ENCODE measurements at regions not wholly inside any gene's neighbourhood (a gene's known extent, or its start where the extent isn't known, plus 50 kb on each side); places are given as distances from the start of the nearest gene placed in this dataset.

- DNase-seq: no peak
Measured at GRCh38 chr3:159770998-159771397, 217.6 kb upstream of the IL12A start.

DNA sequence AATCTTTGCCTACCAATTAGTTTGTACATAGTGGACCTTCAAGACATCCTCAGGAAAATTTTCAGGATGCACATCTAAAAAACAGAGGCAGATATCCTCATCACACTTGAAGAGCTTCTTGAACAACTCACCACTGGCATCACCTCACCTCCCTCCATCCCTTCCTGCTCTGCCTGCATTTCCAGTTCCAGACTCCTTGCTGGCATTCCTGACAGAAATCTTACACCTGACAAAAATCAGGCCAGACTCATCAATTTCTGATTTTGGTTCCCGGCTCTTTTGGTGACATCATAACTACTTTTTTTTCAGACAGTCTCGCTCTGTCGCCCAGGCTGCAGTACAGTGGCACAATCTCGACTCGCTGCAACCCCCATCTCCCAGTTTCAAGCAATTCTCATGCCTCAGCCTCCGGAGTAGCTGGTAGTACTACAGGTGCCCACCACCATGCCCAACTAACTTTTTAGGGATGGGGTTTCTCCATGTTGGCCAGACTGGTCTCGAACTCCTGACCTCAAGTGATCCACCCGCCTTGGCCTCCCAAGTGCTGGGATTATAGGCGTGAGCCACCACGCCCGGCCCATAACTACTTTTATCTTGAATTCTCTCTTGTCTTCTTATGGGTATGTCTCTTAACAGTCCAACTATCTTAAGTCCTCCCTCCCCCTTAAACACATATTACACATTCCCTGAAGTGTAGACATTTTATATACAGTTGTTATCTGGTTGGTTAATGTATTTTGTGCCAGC is 216.6 kb upstream of the IL12A start:
- DNase-seq: no peak

DNA sequence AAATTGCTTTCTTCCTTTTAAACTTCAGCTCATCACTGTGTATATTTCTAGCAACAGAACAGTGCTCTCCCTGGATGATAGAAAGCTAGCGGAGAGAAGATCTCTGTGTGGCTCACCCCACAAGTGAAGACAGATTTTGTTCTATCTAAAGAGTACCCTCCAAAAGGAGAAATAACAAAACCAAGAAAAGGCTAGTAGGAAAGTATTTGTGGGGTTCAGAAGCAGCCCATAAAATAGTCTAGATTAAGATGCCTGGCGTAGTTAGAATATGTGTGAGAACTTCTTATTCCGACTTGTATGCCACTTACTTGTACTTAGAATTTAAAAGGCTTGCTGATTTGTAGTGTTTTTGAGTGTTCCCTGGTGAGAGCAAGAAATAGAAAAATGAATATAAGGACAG is 214.9 kb upstream of the IL12A start:
- no peak for DNase-seq

DNA sequence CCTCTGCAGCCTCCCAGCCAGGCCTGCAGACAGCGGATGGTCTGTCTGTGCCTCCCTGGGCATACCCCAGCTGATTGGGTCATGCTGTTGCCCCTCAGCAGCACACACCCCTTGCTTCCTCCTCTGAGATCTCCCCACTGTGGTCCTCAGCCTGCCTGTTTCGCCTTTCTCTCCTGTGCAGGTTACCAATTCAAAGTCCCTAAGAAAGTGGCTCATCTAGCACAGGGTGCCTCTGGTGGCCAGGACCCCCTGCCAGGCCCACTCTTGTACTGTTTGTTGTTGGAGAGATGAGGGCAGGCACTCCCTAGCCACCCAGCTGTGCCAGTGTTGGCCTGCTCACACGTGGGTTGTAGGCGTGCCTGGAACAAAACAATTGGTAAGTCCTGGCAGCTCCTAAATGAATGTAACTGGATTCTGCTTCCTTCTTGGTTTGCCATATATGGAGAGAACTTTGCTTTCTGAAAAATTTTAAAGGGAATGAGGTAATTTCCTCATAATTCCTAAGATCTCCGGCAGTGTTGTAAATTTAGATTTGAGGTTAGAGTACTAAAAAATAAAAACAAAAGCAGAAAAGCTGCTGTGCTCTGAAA is 213.2 kb upstream of the IL12A start:
- no peak for DNase-seq

DNA sequence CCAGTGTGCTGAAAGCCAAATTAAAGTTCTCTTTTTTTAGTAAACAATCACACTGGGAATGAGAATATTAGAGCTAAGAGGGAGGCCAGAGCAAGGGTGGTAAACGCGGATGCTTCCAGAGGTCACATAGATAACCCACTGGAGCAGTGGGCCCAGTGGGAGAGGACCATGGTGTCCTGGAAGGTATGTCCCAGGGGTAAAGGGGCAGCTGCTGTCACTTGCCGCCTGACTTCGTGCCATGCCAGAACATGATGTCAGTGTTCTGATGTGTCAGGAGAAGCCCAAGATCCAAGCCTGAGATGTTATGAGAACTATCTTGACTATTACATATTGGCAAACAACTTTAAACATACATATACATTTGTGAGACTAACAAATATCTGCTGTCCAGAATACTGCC is 211.9 kb upstream of the IL12A start:
- no peak for DNase-seq

GRCh38 chr3:159779883-159780282 is 208.8 kb upstream of the IL12A start:
- DNase-seq: no peak

GRCh38 chr3:159781867-159782266 is 206.8 kb upstream of the IL12A start:
- DNase-seq: no peak

GRCh38 chr3:159782724-159783421 is 205.8 kb upstream of the IL12A start:
- no peak for DNase-seq

DNA sequence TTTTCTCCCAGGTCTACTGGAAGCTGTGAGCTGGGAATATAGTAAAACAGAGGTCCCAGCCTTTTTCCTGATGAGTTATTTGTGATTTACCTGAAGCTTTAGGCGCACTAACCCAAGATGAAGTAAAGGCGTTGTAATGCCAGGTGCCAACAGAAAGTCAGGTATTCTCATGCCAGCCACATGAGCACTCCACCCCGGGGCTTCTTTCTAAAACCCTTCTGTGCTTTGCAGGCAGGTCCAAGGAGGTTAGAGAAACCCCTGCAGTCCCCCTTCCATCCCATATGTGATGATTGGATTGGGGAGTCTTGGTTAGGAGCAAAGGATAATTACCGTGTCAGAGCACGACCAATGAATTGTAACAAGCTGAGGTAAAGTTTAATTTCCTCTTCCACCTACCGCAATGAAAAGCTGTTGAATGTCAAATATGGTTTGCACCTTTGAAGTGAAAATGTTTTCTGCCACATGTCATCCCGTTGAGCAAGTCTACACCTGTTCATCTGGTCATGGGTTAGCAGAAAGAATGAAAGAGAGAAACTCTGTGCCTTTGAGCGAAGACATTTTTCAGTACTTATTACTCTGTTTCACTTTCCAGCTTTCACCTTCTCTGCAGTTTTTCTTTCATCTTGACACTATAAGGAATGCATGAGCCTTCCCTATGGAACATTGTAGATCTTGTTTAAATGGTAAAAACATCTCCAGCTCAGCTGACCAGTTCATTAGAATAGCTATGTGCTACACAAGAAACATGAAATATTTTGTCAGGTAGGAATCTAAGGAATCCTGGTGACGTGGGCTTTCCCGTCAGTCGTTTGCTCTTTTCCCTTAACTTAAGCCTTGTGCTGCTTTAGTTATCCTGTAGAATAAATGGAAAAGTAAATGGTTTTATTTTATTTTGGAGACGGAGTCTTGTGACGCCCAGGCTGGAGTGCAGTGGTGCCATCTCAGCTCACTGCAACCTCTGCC is 204.6 kb upstream of the IL12A start:
- no peak for DNase-seq

DNA sequence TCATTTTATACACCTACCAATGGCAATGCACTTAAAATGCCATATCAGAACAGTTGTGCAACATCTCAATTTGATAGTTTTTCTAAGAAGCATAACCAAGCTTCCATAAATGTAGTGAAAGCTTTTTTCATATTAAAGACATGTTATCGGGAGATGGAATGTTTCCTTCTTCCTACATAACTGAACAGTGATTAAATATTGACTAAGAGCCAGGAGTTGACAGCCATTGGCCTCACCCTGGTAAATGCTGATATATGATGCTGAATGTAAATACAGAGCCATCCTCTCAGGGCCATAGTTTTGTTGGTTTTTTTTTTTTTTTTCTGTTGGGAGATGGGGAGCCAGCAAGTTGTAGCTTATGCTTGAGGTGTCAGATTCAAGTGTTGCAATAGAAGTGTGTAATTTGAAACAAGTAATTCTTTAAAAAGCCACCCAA is 203.3 kb upstream of the IL12A start:
- no peak for DNase-seq

DNA sequence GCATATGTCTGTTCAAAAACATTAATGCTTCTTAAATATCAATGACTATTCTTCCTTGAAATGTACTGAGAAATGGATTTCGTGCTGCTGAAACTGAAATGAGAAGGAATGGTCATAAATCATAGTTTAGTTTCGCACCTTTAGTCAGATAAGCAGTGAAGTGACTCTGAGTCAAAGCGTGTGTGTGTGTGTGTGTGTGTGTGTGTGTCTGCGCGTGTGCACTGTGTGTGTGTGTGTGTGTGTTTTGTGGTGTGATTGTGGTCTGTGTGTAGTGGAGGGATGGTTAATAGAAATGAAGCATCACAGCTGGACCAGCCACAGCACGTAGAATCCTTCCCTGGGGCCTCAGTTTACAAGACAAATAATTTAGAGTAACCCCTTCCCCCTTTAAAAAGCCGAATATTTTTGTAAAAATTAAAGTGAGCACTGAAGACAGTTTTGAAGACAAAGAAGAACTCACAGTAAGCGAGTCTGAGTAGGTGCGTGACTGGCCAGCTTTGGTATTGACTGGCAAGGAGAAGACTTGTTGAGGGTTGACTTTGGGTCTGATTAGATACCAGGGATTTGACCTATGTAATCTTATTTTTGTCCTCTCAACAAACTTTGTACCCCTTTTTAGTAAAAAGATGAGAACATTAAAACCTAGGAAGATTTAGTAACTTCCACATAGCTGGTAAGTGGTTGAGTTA is 202.0 kb upstream of the IL12A start:
- DNase-seq: no peak

- DNase-seq: no peak
Measured at GRCh38 chr3:159787178-159787574, 201.5 kb upstream of the IL12A start.

DNA sequence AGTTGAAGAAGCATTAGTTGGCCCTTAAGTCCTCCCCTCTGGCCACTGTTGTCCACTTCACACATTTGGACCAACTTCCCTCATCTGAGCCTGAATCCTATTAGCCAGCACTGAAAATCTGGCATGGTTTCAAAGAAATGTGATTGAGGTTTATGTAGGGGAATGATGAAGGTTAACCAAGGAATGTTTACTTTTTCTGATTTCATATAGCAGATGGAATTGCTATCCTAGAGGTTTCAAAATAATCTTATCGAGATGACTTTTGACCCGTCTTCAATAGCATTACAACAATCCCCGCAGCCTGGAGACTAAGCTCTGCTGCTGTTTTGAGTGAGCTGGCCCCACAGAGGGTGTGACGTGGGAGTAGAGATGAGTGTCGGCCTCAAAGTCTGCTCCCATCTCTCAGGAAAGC is 200.8 kb upstream of the IL12A start:
- DNase-seq: no peak

- DNase-seq: no peak
Measured at GRCh38 chr3:159788291-159788690, 200.3 kb upstream of the IL12A start.

DNA sequence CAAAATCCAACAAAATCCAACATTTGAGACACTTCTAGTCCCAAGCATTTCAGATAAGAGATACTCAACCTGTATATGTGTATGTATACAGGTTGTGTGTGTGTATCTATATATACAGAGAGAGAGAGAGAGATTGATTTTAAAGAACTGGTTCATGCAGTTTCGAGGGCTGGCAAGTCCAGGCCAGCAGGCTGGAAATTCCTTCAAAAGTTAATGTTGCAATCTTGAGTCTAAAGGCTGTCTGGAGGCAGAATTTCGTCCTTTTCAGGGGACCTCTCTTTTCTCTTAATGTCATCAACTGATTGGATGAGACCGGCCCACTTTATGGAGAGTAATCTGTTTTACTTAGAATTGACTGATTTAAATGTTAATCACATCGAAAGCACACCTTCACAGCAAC is 199.6 kb upstream of the IL12A start:
- no peak for DNase-seq

- DNase-seq: no peak
Measured at GRCh38 chr3:159789742-159790635, 198.6 kb upstream of the IL12A start.

- DNase-seq: no peak
Measured at GRCh38 chr3:159791336-159791735, 197.3 kb upstream of the IL12A start.

- no peak for DNase-seq
Measured at GRCh38 chr3:159792070-159792469, 196.6 kb upstream of the IL12A start.

- DNase-seq: no peak
Measured at GRCh38 chr3:159795042-159795441, 193.6 kb upstream of the IL12A start.

DNA sequence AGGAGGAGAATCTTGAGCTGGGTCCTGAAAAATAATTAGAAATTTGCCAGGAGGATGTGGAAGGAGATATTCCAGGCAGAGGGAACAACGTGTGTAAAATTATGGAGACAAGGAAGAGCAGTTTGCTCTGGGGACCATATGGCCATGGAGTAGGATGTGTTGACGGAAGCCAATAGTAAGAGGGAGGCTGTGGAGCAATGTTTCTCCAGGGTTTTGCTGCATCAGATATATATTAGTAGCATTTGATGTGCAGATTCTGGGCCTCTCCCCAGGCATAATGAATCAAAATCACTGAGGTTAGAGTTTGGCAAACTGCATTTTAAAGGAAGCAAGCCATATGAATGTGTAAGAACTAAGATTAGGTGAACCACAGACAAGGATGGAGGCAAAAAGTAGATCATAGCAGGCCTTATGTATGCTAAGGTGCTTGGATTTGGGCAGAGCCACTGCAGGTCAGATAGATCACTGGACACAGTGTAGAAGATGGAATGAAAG is 192.9 kb upstream of the IL12A start:
- no peak for DNase-seq

- DNase-seq: no peak
Measured at GRCh38 chr3:159796226-159796625, 192.4 kb upstream of the IL12A start.

Measured in skin of body (tissue), 1 donor.